ENCODE measurements at regions not wholly inside any gene's neighbourhood (a gene's known extent, or its start where the extent isn't known, plus 50 kb on each side); places are given as distances from the start of the nearest gene placed in this dataset.

DNA sequence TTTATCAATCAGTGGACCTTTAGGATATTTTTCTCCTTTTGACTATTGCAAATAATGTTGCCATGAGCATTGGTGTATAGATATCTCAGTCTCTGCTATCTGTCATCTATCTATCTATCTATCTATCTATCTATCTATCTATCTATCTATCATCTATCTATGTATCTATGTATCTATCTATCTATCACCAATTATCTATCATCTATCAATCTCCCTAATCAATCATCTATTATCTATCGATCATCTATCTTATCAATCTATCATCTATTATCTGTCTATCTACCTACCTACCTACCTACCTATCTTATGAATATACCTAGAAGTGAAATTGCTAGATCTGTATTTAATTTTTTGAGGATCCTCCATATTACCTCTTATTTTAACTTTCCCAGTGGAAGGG, 69.6 kb downstream of the EMX2 start:
- Histone ChIP-seq H3K4me1 (ENCODE audit: insufficient read depth, low read length, poor library complexity, severe bottlenecking) (no peaks in the 10 kb centered on the region), H3K4me3 (ENCODE audit: low read depth, low read length, poor library complexity, severe bottlenecking) (no peak overlapping the region), H3K27me3 (replicated peaks; ENCODE audit: insufficient read depth, low read depth, low read length, poor library complexity) (peaks cover 8% of the 10 kb centered on the region), H3K36me3 (ENCODE audit: insufficient read depth, low read length, poor library complexity, severe bottlenecking) (no peaks in the 10 kb centered on the region), H3K27ac (ENCODE audit: low read depth, low read length, poor library complexity, severe bottlenecking) (no peak overlapping the region), H3K9me3 (ENCODE audit: low read depth, low read length, poor library complexity, severe bottlenecking) (no peaks in the 10 kb centered on the region)
- POLR2A ChIA-PET (ENCODE audit: low non-redundant PET): no interaction called here
- no TSS peak for BruUV-seq (replicated peaks)
- DNase-seq (ENCODE audit: low spot score): no peak
- TF ChIP-seq, protein P1, sequence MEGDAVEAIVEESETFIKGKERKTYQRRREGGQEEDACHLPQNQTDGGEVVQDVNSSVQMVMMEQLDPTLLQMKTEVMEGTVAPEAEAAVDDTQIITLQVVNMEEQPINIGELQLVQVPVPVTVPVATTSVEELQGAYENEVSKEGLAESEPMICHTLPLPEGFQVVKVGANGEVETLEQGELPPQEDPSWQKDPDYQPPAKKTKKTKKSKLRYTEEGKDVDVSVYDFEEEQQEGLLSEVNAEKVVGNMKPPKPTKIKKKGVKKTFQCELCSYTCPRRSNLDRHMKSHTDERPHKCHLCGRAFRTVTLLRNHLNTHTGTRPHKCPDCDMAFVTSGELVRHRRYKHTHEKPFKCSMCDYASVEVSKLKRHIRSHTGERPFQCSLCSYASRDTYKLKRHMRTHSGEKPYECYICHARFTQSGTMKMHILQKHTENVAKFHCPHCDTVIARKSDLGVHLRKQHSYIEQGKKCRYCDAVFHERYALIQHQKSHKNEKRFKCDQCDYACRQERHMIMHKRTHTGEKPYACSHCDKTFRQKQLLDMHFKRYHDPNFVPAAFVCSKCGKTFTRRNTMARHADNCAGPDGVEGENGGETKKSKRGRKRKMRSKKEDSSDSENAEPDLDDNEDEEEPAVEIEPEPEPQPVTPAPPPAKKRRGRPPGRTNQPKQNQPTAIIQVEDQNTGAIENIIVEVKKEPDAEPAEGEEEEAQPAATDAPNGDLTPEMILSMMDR (conservative IDR thresholded peaks at IDR 0.05; ENCODE audit: low read depth, low read length): no peak
- no peak for TF ChIP-seq EZH2 (IDR thresholded peaks at IDR 0.05; ENCODE audit: borderline replicate concordance, low read depth, low read length, poor library complexity, severe bottlenecking)
- CTCF ChIA-PET: no interaction called here
- intact Hi-C loops (cut with micrococcal nuclease; ENCODE audit: unreplicated experiment): no loop called here

- no peak for TF ChIP-seq EZH2 (IDR thresholded peaks at IDR 0.05; ENCODE audit: borderline replicate concordance, low read depth, low read length, poor library complexity, severe bottlenecking)
- TF ChIP-seq, protein P1 (conservative IDR thresholded peaks at IDR 0.05; ENCODE audit: low read depth, low read length): no peak
- H3K9me3 ChIP-seq (ENCODE audit: low read depth, low read length, poor library complexity, severe bottlenecking): no peaks in the 10 kb centered on the region
- H3K27me3 ChIP-seq (replicated peaks; ENCODE audit: insufficient read depth, low read depth, low read length, poor library complexity): peaks cover 29% of the 10 kb centered on the region
- no peaks in the 10 kb centered on the region for H3K4me1 ChIP-seq (ENCODE audit: insufficient read depth, low read length, poor library complexity, severe bottlenecking)
- POLR2A ChIA-PET (ENCODE audit: low non-redundant PET): no interaction called here
- CTCF ChIA-PET: no interaction called here
- DNase-seq (ENCODE audit: low spot score): no peak
- H3K36me3 ChIP-seq (ENCODE audit: insufficient read depth, low read length, poor library complexity, severe bottlenecking): no peaks in the 10 kb centered on the region
- no TSS peak for BruUV-seq (replicated peaks)
- intact Hi-C loops (cut with micrococcal nuclease; ENCODE audit: unreplicated experiment): no loop called here
- no peak overlapping the region for H3K4me3 ChIP-seq (ENCODE audit: low read depth, low read length, poor library complexity, severe bottlenecking)
- H3K27ac ChIP-seq (ENCODE audit: low read depth, low read length, poor library complexity, severe bottlenecking): no peak overlapping the region
Observed at GRCh38 chr10:117615649-117616048, 73.1 kb downstream of the EMX2 start.

DNA sequence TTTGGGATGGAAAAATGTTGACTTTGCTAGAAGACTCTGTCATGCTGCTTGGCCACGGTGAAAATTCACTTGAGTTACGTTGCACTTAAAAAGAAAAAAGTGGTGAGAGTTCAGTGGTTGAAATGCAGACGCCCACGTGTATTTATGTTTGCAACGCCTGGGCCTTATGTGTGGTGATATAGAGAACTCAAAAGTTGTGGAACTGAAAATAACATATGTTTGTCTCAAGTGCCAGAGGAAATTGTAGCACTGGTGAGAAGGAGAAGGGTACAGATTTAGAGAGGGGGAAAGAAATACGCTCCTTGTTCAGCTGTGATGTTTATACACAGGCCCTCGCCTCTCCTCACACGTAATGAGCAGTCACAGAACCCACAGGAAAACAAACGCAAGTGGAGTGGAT, 73.6 kb downstream of the EMX2 start:
- ChIA-PET CTCF (no interaction called here), POLR2A (ENCODE audit: low non-redundant PET) (no interaction called here)
- Histone ChIP-seq H3K4me3 (ENCODE audit: low read depth, low read length, poor library complexity, severe bottlenecking) (no peak overlapping the region), H3K27me3 (replicated peaks; ENCODE audit: insufficient read depth, low read depth, low read length, poor library complexity) (peaks cover 32% of the 10 kb centered on the region), H3K4me1 (ENCODE audit: insufficient read depth, low read length, poor library complexity, severe bottlenecking) (no peaks in the 10 kb centered on the region), H3K27ac (ENCODE audit: low read depth, low read length, poor library complexity, severe bottlenecking) (no peak overlapping the region), H3K9me3 (ENCODE audit: low read depth, low read length, poor library complexity, severe bottlenecking) (no peaks in the 10 kb centered on the region), H3K36me3 (ENCODE audit: insufficient read depth, low read length, poor library complexity, severe bottlenecking) (no peaks in the 10 kb centered on the region)
- TF ChIP-seq EZH2 (IDR thresholded peaks at IDR 0.05; ENCODE audit: borderline replicate concordance, low read depth, low read length, poor library complexity, severe bottlenecking): no peak
- TF ChIP-seq, protein P1 (conservative IDR thresholded peaks at IDR 0.05; ENCODE audit: low read depth, low read length): no peak
- no peak for DNase-seq (ENCODE audit: low spot score)
- BruUV-seq (replicated peaks): no TSS peak
- intact Hi-C loops (cut with micrococcal nuclease; ENCODE audit: unreplicated experiment): no loop called here

All from A673 (cell line).